HCT116 (cell line): ENCODE measurements at regions not wholly inside any gene's neighbourhood (a gene's known extent, or its start where the extent isn't known, plus 50 kb on each side); places are given as distances from the start of the nearest gene placed in this dataset.

Source experiments
- ATAC-seq: fragments of 200-7000 bp; cut with Tn5 transposase; 2 replicates; pipeline ENCODE4 v1.9.1; 2020; ENCODE audit warnings: mild to moderate bottlenecking, moderate library complexity
- BruUV-seq: library from RNA; stranded (reverse); fragments of 400-500 nt; replicated peaks from 2 replicates; lab custom pipeline; 2021; lab: Mats Ljungman, UMichigan
- CTCF ChIA-PET: fragments of 300-600 bp; sonication (Branson Sonifier 250); formaldehyde crosslinking; loops from one replicate; lab custom pipeline; 2021; ENCODE audit warnings: antibody characterized with exemption; lab: Charles Lee
- POLR2A ChIA-PET: fragments of 300-600, 350-600 bp; sonication (Branson Sonifier 250); formaldehyde crosslinking; loops from one replicate; lab custom pipeline; 2021; ENCODE audit warnings: antibody characterized with exemption; lab: Charles Lee
- RAD21 ChIA-PET, 2 experiments: fragments of 300-600 bp; sonication (Branson Sonifier 250); formaldehyde crosslinking; loops; one replicate each; lab custom pipeline; 2023; ENCODE audit warnings: low total read pairs in 2 of 2; ENCODE audit not compliant: uncharacterized antibody in 2 of 2, unreplicated experiment in 2 of 2, low non-redundant PET in 1 of 2; lab: Charles Lee
- DNase-seq: peaks from one replicate; pipeline ENCODE4 v3.0.0-alpha.2; 2010; ENCODE audit warnings: low read depth, low spot score
- H2AFZ ChIP-seq: fragments of 200-600 bp; shearing (Covaris generic), sonication (generic); 2 replicates; pipeline ENCODE4 v1.6.1; 2017; ENCODE audit warnings: low read depth, mixed run types, mixed read lengths, antibody characterized with exemption, low read length; ENCODE audit not compliant: poor library complexity, severe bottlenecking
- H3K27ac ChIP-seq: 2 replicates; pipeline ENCODE4 v1.5.1; 2012; ENCODE audit warnings: low read depth, low read length
- H3K27me3 ChIP-seq: fragments of 200-600 bp; sonication (generic); 2 replicates; pipeline ENCODE4 v1.6.1; 2016; ENCODE audit warnings: mixed run types, low read length, mixed read lengths; ENCODE audit not compliant: insufficient read depth
- H3K36me3 ChIP-seq, 2 experiments: fragments of 200-500 bp in 1 of 2; fragments of 200-600 bp in 1 of 2; sonication (Bioruptor generic) in 1 of 2; sonication (generic) in 1 of 2; 2 replicates each; pipeline versions ENCODE4 v1.5.1 to v1.6.1; 2014 to 2016; ENCODE audit warnings: low read length in 2 of 2, inconsistent platforms in 1 of 2, mixed read lengths in 1 of 2, mixed run types in 1 of 2; ENCODE audit not compliant: insufficient read depth in 2 of 2, control insufficient read depth in 1 of 2
- H3K4me1 ChIP-seq, 2 experiments: fragments of 200-600 bp in 1 of 2; sonication (generic) in 1 of 2; 2 replicates each; pipeline versions ENCODE4 v1.5.1 to v1.6.1; 2012 to 2017; ENCODE audit warnings: low read length in 2 of 2, inconsistent platforms in 1 of 2, mild to moderate bottlenecking in 1 of 2, mixed read lengths in 1 of 2, mixed run types in 1 of 2, moderate library complexity in 1 of 2; ENCODE audit not compliant: insufficient read depth in 2 of 2, control insufficient read depth in 1 of 2
- H3K4me2 ChIP-seq: fragments of 200-600 bp; sonication (generic); 2 replicates; pipeline ENCODE4 v1.6.1; 2017; ENCODE audit warnings: mixed run types, low read length, mixed read lengths
- H3K4me3 ChIP-seq, 2 experiments: fragments of 200-600 bp in 1 of 2; sonication (generic) in 1 of 2; replicated peaks in 1 of 2; 2 replicates each; pipeline ENCODE4 v1.5.1; 2011 to 2016; ENCODE audit warnings: low read length in 2 of 2, control low read depth in 1 of 2, low read depth in 1 of 2, mild to moderate bottlenecking in 1 of 2, mixed read lengths in 1 of 2, mixed run types in 1 of 2
- H3K79me2 ChIP-seq: fragments of 200-600 bp; sonication (generic); 2 replicates; pipeline ENCODE4 v1.6.1; 2017; ENCODE audit warnings: mild to moderate bottlenecking, mixed run types, low read length, moderate library complexity, mixed read lengths; ENCODE audit not compliant: insufficient read depth
- H3K9ac ChIP-seq: fragments of 200-600 bp; sonication (generic); 2 replicates; pipeline ENCODE4 v1.6.1; 2016; ENCODE audit warnings: low read length, mixed read lengths
- H3K9me2 ChIP-seq: fragments of 200-600 bp; sonication (generic), shearing (Covaris generic); 2 replicates; pipeline ENCODE4 v1.6.1; 2017; ENCODE audit warnings: mixed run types, mild to moderate bottlenecking, moderate library complexity; ENCODE audit not compliant: insufficient read depth
- H3K9me3 ChIP-seq, 2 experiments: fragments of 200-500 bp in 1 of 2; fragments of 200-600 bp in 1 of 2; sonication (Bioruptor generic) in 1 of 2; sonication (generic) in 1 of 2; 2 replicates each; pipeline ENCODE4 v1.6.1; 2014 to 2017; ENCODE audit warnings: low read length in 2 of 2, mixed read lengths in 2 of 2, inconsistent platforms in 1 of 2, low read depth in 1 of 2, mild to moderate bottlenecking in 1 of 2, mixed run types in 1 of 2, moderate library complexity in 1 of 2; ENCODE audit not compliant: control insufficient read depth in 1 of 2, insufficient read depth in 1 of 2
- H4K20me1 ChIP-seq: fragments of 200-600 bp; sonication (generic), shearing (Covaris generic); 2 replicates; pipeline ENCODE4 v1.6.1; 2017; ENCODE audit warnings: mixed run types, mild to moderate bottlenecking, moderate library complexity; ENCODE audit not compliant: insufficient read depth
- ATF3 ChIP-seq: IDR thresholded peaks from 2 replicates; pipeline ENCODE4 v1.6.1; 2012
- CBX3 ChIP-seq: IDR thresholded peaks from 2 replicates; pipeline ENCODE4 v1.6.1; 2012; ENCODE audit warnings: low read depth
- CEBPB ChIP-seq: IDR thresholded peaks from 2 replicates; pipeline ENCODE4 v1.6.1; 2012; ENCODE audit warnings: low read depth
- CTCF ChIP-seq, 3 experiments: fragments of 200-600 bp in 1 of 3; sonication (generic) in 1 of 3; IDR thresholded peaks in 2 of 3; conservative IDR thresholded peaks in 1 of 3; 2 replicates each; pipeline ENCODE4 v1.5.1; 2012 to 2017; ENCODE audit warnings: low read depth in 2 of 3, low read length in 2 of 3, antibody characterized with exemption in 1 of 3, borderline replicate concordance in 1 of 3, control low read depth in 1 of 3, mild to moderate bottlenecking in 1 of 3, mixed read lengths in 1 of 3, mixed run types in 1 of 3, moderate library complexity in 1 of 3; ENCODE audit not compliant: insufficient read depth in 1 of 3
- EGR1 ChIP-seq: IDR thresholded peaks from 2 replicates; pipeline ENCODE4 v1.6.1; 2012; ENCODE audit warnings: low read depth
- ELF1 ChIP-seq: IDR thresholded peaks from 2 replicates; pipeline ENCODE4 v1.6.1; 2012; ENCODE audit warnings: low read depth, borderline replicate concordance
- EZH2phosphoT487 ChIP-seq: fragments of 200-600 bp; IDR thresholded peaks from 2 replicates; pipeline ENCODE4 v1.6.1; 2018; ENCODE audit warnings: antibody characterized with exemption, borderline replicate concordance
- FOSL1 ChIP-seq: IDR thresholded peaks from 2 replicates; pipeline ENCODE4 v1.6.1; 2012; ENCODE audit warnings: low read depth
- POLR2A ChIP-seq: IDR thresholded peaks from 2 replicates; pipeline ENCODE4 v1.7.0; 2011; ENCODE audit warnings: borderline replicate concordance; ENCODE audit not compliant: insufficient read depth, insufficient read length; ENCODE audit errors: extremely low read depth
- POLR2AphosphoS5 ChIP-seq: IDR thresholded peaks from 2 replicates; pipeline ENCODE4 v1.6.1; 2011; ENCODE audit warnings: mild to moderate bottlenecking, low read depth, low read length, moderate library complexity
- RAD21 ChIP-seq: IDR thresholded peaks from 2 replicates; pipeline ENCODE4 v1.6.1; 2012; ENCODE audit warnings: low read depth, mild to moderate bottlenecking
- SIN3A ChIP-seq: IDR thresholded peaks from 2 replicates; pipeline ENCODE4 v1.6.1; 2012; ENCODE audit warnings: low read depth
- SP1 ChIP-seq: IDR thresholded peaks from 2 replicates; pipeline ENCODE4 v1.6.1; 2012; ENCODE audit warnings: low read depth
- TCF7L2 ChIP-seq: IDR thresholded peaks from 2 replicates; pipeline ENCODE4 v1.7.0; 2011; ENCODE audit warnings: borderline replicate concordance, inconsistent platforms; ENCODE audit not compliant: insufficient read depth, insufficient read length; ENCODE audit errors: extremely low read depth
- YY1 ChIP-seq: IDR thresholded peaks from 2 replicates; pipeline ENCODE4 v1.6.1; 2011; ENCODE audit warnings: low read length, low read depth, moderate library complexity, mild to moderate bottlenecking; ENCODE audit not compliant: insufficient replicate concordance; ENCODE audit errors: extremely low read depth
- ZNF274 ChIP-seq: fragments of 200-500 bp; sonication (Bioruptor generic); IDR thresholded peaks from 2 replicates; pipeline ENCODE4 v1.6.1; 2014; ENCODE audit warnings: mild to moderate bottlenecking, low read depth, low read length, inconsistent platforms
- intact Hi-C: fragments of 100-400 bp; cut with micrococcal nuclease; formaldehyde crosslinking; loops from 2 replicates; pipeline ENCODE4 v1.10.0; 2022
- TF ChIP-seq, protein P1 (sequence below): IDR thresholded peaks from 2 replicates; pipeline ENCODE4 v1.6.1; 2012; ENCODE audit warnings: low read depth
- TF ChIP-seq, protein P2 (sequence below): IDR thresholded peaks from 2 replicates; pipeline ENCODE4 v1.6.1; 2012

GRCh38 chr17:13759518-13760335 is 158.0 kb upstream of the HS3ST3A1 start:
- H3K9me2 ChIP-seq: no peaks in the 10 kb centered on the region
- ChIA-PET RAD21 (no interaction called here), POLR2A (no interaction called here), CTCF (no interaction called here)
- intact Hi-C loops: no loop called here
- no peaks in the 10 kb centered on the region for H3K9me3 ChIP-seq
- no peak overlapping the region for H3K4me3 ChIP-seq
- H3K9ac ChIP-seq: no peak overlapping the region
- H3K27ac ChIP-seq: no peak overlapping the region
- no TSS peak for BruUV-seq
- H2AFZ ChIP-seq: no peak overlapping the region
- H3K27me3 ChIP-seq: no peaks in the 10 kb centered on the region
- no peaks in the 10 kb centered on the region for H4K20me1 ChIP-seq
- ATAC-seq (no peak), DNase-seq (no peak)
- TF ChIP-seq CTCF (IDR thresholded peaks at IDR 0.05 in 2 of 3, conservative IDR thresholded peaks at IDR 0.05 in 1 of 3; ENCODE audit: borderline replicate concordance in 1 of 3, insufficient read depth in 1 of 3, low read depth in 2 of 3, low read length in 2 of 3): no peak
- no peak for TF ChIP-seq POLR2AphosphoS5
- no peak for TF ChIP-seq EZH2phosphoT487
- TF ChIP-seq POLR2A: no peak
- no peak for TF ChIP-seq ELF1
- TF ChIP-seq SP1: no peak
- TF ChIP-seq, protein P1, sequence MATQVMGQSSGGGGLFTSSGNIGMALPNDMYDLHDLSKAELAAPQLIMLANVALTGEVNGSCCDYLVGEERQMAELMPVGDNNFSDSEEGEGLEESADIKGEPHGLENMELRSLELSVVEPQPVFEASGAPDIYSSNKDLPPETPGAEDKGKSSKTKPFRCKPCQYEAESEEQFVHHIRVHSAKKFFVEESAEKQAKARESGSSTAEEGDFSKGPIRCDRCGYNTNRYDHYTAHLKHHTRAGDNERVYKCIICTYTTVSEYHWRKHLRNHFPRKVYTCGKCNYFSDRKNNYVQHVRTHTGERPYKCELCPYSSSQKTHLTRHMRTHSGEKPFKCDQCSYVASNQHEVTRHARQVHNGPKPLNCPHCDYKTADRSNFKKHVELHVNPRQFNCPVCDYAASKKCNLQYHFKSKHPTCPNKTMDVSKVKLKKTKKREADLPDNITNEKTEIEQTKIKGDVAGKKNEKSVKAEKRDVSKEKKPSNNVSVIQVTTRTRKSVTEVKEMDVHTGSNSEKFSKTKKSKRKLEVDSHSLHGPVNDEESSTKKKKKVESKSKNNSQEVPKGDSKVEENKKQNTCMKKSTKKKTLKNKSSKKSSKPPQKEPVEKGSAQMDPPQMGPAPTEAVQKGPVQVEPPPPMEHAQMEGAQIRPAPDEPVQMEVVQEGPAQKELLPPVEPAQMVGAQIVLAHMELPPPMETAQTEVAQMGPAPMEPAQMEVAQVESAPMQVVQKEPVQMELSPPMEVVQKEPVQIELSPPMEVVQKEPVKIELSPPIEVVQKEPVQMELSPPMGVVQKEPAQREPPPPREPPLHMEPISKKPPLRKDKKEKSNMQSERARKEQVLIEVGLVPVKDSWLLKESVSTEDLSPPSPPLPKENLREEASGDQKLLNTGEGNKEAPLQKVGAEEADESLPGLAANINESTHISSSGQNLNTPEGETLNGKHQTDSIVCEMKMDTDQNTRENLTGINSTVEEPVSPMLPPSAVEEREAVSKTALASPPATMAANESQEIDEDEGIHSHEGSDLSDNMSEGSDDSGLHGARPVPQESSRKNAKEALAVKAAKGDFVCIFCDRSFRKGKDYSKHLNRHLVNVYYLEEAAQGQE: no peak
- TF ChIP-seq, protein P2, sequence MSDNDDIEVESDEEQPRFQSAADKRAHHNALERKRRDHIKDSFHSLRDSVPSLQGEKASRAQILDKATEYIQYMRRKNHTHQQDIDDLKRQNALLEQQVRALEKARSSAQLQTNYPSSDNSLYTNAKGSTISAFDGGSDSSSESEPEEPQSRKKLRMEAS: no peak
- no peak for TF ChIP-seq ZNF274
- no peak for TF ChIP-seq YY1
- TF ChIP-seq SIN3A: no peak
- TF ChIP-seq ATF3: no peak
- no peak for TF ChIP-seq CBX3
- no peak for TF ChIP-seq RAD21
- TF ChIP-seq EGR1: no peak
- TF ChIP-seq CEBPB: no peak
- no peak for TF ChIP-seq TCF7L2
- no peak for TF ChIP-seq FOSL1
- H3K79me2 ChIP-seq: no peaks in the 10 kb centered on the region
- no peak overlapping the region for H3K4me2 ChIP-seq
- no peaks in the 10 kb centered on the region for H3K36me3 ChIP-seq
- no peaks in the 10 kb centered on the region for H3K4me1 ChIP-seq
